H9 (cell line): ENCODE measurements at regions not wholly inside any gene's neighbourhood (a gene's known extent, or its start where the extent isn't known, plus 50 kb on each side); places are given as distances from the start of the nearest gene placed in this dataset.

Experiments used
- DNase-seq: peaks from one replicate; pipeline ENCODE4 v3.0.0-alpha.2; 2017
- H2AFZ ChIP-seq: one replicate; pipeline ENCODE4 v1.6.1; 2013; ENCODE audit warnings: mild to moderate bottlenecking, low read length, control low read depth, moderate library complexity
- H2AK5ac ChIP-seq: 2 replicates; pipeline ENCODE4 v1.6.1; 2013; ENCODE audit warnings: low read length, control low read depth, mixed read lengths; ENCODE audit not compliant: insufficient read length
- H2BK120ac ChIP-seq: one replicate; pipeline ENCODE4 v1.6.1; 2013; ENCODE audit warnings: low read depth, mild to moderate bottlenecking, low read length, control low read depth, inconsistent platforms; ENCODE audit not compliant: poor library complexity, severe bottlenecking
- H2BK12ac ChIP-seq: 2 replicates; pipeline ENCODE4 v1.6.1; 2013; ENCODE audit warnings: low read length, control low read depth, mixed read lengths, low read depth; ENCODE audit not compliant: insufficient read length
- H2BK15ac ChIP-seq: 2 replicates; pipeline ENCODE4 v1.6.1; 2013; ENCODE audit warnings: low read depth, low read length, control low read depth
- H2BK20ac ChIP-seq: one replicate; pipeline ENCODE4 v1.6.1; 2013; ENCODE audit warnings: low read depth, mild to moderate bottlenecking, low read length, control low read depth, inconsistent platforms; ENCODE audit not compliant: poor library complexity, severe bottlenecking
- H2BK5ac ChIP-seq: 2 replicates; pipeline ENCODE4 v1.6.1; 2013; ENCODE audit warnings: low read length, control low read depth, mixed read lengths; ENCODE audit not compliant: insufficient read length
- H3K14ac ChIP-seq: 2 replicates; pipeline ENCODE4 v1.6.1; 2013; ENCODE audit warnings: low read length, control low read depth; ENCODE audit not compliant: insufficient read depth
- H3K18ac ChIP-seq: 2 replicates; pipeline ENCODE4 v1.6.1; 2013; ENCODE audit warnings: low read depth, mild to moderate bottlenecking, mixed read lengths, low read length, control low read depth; ENCODE audit not compliant: insufficient read length
- H3K23ac ChIP-seq: 2 replicates; pipeline ENCODE4 v1.6.1; 2013; ENCODE audit warnings: low read length, control low read depth, mixed read lengths, low read depth; ENCODE audit not compliant: insufficient read length
- H3K23me2 ChIP-seq: 2 replicates; pipeline ENCODE4 v1.6.1; 2013; ENCODE audit warnings: low read depth, mild to moderate bottlenecking, mixed read lengths, low read length, control low read depth; ENCODE audit not compliant: insufficient read length, poor library complexity, severe bottlenecking
- H3K27ac ChIP-seq: 2 replicates; pipeline ENCODE4 v1.5.1; 2013; ENCODE audit warnings: low read length, control low read depth, mixed read lengths, low read depth; ENCODE audit not compliant: insufficient read length
- H3K27me3 ChIP-seq: 2 replicates; pipeline ENCODE4 v1.6.1; 2013; ENCODE audit warnings: low read length, control low read depth, inconsistent platforms; ENCODE audit not compliant: insufficient read depth
- H3K4ac ChIP-seq: 2 replicates; pipeline ENCODE4 v1.6.1; 2013; ENCODE audit warnings: low read depth, mild to moderate bottlenecking, control low read depth, inconsistent platforms, low read length, moderate library complexity
- H3K4me1 ChIP-seq: 2 replicates; pipeline ENCODE4 v1.6.1; 2013; ENCODE audit warnings: low read length, control low read depth, inconsistent platforms; ENCODE audit not compliant: insufficient read depth
- H3K4me2 ChIP-seq: 2 replicates; pipeline ENCODE4 v1.6.1; 2013; ENCODE audit warnings: low read length, control low read depth, mixed read lengths; ENCODE audit not compliant: insufficient read length, insufficient read depth
- H3K56ac ChIP-seq: 2 replicates; pipeline ENCODE4 v1.6.1; 2013; ENCODE audit warnings: low read depth, mild to moderate bottlenecking, mixed read lengths, low read length, control low read depth; ENCODE audit not compliant: insufficient read length
- H3K79me1 ChIP-seq: 2 replicates; pipeline ENCODE4 v1.6.1; 2013; ENCODE audit warnings: low read depth, mild to moderate bottlenecking, moderate library complexity, low read length, control low read depth, inconsistent platforms; ENCODE audit not compliant: insufficient read depth, poor library complexity, severe bottlenecking
- H3K79me2 ChIP-seq: 2 replicates; pipeline ENCODE4 v1.6.1; 2013; ENCODE audit warnings: low read length, control low read depth, inconsistent platforms; ENCODE audit not compliant: insufficient read depth
- H3K9ac ChIP-seq: 2 replicates; pipeline ENCODE4 v1.6.1; 2013; ENCODE audit warnings: low read length, control low read depth, mixed read lengths; ENCODE audit not compliant: insufficient read length; ENCODE audit errors: extremely low read depth
- H3K9me3 ChIP-seq: one replicate; pipeline ENCODE4 v1.6.1; 2013; ENCODE audit warnings: low read depth, low read length, inconsistent platforms; ENCODE audit not compliant: control insufficient read depth
- H3T11ph ChIP-seq: one replicate; pipeline ENCODE4 v1.6.1; 2013; ENCODE audit warnings: mild to moderate bottlenecking, low read length, control low read depth, inconsistent platforms
- H4K20me1 ChIP-seq: one replicate; pipeline ENCODE4 v1.6.1; 2013; ENCODE audit not compliant: control insufficient read depth, insufficient read length, insufficient read depth
- H4K5ac ChIP-seq: 2 replicates; pipeline ENCODE4 v1.6.1; 2013; ENCODE audit warnings: low read depth, mild to moderate bottlenecking, mixed read lengths, low read length, control low read depth; ENCODE audit not compliant: insufficient read length
- H4K8ac ChIP-seq: replicated peaks from 2 replicates; pipeline ENCODE4 v1.6.1; 2013; ENCODE audit warnings: low read length, control low read depth, mixed read lengths, low read depth; ENCODE audit not compliant: insufficient read length
- H4K91ac ChIP-seq: 2 replicates; pipeline ENCODE4 v1.6.1; 2013; ENCODE audit warnings: low read depth, mild to moderate bottlenecking, moderate library complexity, mixed read lengths, low read length, control low read depth; ENCODE audit not compliant: insufficient read length
- H3K27ac Mint-ChIP-seq, 3 experiments: 2 replicates in 2 of 3; 3 replicates in 1 of 3; pipeline ENCODE4 v1.8.0; 2020 to 2021; ENCODE audit warnings: mixed read lengths in 3 of 3, mild to moderate bottlenecking in 1 of 3, moderate library complexity in 1 of 3
- H3K27me3 Mint-ChIP-seq: 2 replicates; pipeline ENCODE4 v1.8.0; 2021; ENCODE audit warnings: low read depth, mild to moderate bottlenecking, moderate library complexity, mixed read lengths
- H3K36me3 Mint-ChIP-seq, 3 experiments: 2 replicates in 2 of 3; 3 replicates in 1 of 3; pipeline ENCODE4 v1.8.0; 2020 to 2021; ENCODE audit warnings: low read depth in 3 of 3, mixed read lengths in 3 of 3; ENCODE audit not compliant: insufficient read depth in 1 of 3
- H3K4me1 Mint-ChIP-seq, 2 experiments: 2 replicates each; pipeline ENCODE4 v1.8.0; 2020; ENCODE audit warnings: mixed read lengths in 2 of 2
- H3K4me3 Mint-ChIP-seq, 2 experiments: 2 replicates in 1 of 2; 3 replicates in 1 of 2; pipeline ENCODE4 v1.8.0; 2020 to 2021; ENCODE audit warnings: mild to moderate bottlenecking in 2 of 2, mixed read lengths in 2 of 2, moderate library complexity in 1 of 2
- H3K9me3 Mint-ChIP-seq, 2 experiments: 2 replicates in 1 of 2; 3 replicates in 1 of 2; pipeline ENCODE4 v1.8.0; 2020; ENCODE audit warnings: mild to moderate bottlenecking in 2 of 2, mixed read lengths in 2 of 2, moderate library complexity in 1 of 2
- WGBS: extraction: QIAGEN DNeasy Blood & Tissue Kit; methylation state at CpG from one replicate; pipeline ENCODE4 v1.1.7; 2013; ENCODE audit warnings: missing lambda C conversion rate, low lambda C conversion rate, mixed read lengths; ENCODE audit not compliant: insufficient read length; ENCODE audit errors: extremely low coverage; 5-methylcytosine and 5-hydroxymethylcytosine counted together
- TF ChIP-seq, protein P1 (sequence below): fragments of 200-600 bp; sonication (generic); conservative IDR thresholded peaks from 3 replicates; pipeline ENCODE4 v1.8.0; 2021; ENCODE audit warnings: antibody characterized with exemption, mild to moderate bottlenecking

DNA sequence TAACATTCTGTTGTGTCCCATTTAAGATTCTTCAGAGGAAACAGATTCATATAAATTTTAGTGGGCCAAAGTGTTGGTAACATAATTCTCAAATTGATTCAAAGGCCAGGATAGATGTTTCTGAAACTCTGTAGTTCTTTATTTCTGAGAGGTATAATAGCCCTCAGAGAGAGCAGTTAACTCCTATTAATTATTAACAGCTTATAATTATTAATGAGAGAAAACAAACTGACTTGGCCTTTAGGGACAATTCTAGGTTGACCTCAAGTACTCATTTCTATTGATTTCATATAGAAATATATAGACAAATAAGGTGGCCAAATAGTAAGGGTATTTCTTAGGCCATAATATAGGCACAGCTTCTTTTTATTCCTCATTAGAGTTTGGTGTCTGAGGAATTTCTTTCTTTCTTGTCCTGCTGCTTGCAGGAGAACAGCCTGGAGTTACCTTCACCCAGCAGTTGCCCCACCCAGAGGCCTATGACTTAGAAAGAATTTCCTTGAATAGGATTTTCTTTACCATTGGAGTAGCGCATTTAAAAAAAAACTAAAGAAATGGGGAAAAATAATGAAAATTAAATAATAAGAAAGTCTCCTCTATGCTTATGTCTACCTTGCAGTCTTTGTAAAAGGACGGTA, 1430.1 kb upstream of the SPRY2 start:
- no peak for DNase-seq
- H3K27ac Mint-ChIP-seq = no peak overlapping the region
- no CpG with 5 or more reads among the region's 2 CpGs for WGBS

More for the DNA sequence above, 1430.1 kb upstream of the SPRY2 start:
- no peak overlapping the region for H3K9ac ChIP-seq
- H3K4ac ChIP-seq = no peak overlapping the region
- H3K4me1 ChIP-seq = no peaks in the 10 kb centered on the region; the same call in 1 of the 2 replicates
- H2BK15ac ChIP-seq = no peak overlapping the region
- H3T11ph ChIP-seq = no peak overlapping the region
- no peak overlapping the region for H3K23ac ChIP-seq
- H3K79me2 ChIP-seq = no peaks in the 10 kb centered on the region
- no peak overlapping the region for H2AFZ ChIP-seq
- H3K23me2 ChIP-seq = no peaks in the 10 kb centered on the region
- no peak overlapping the region for H2AK5ac ChIP-seq
- Mint-ChIP-seq H3K27me3 (no peaks in the 10 kb centered on the region), H3K4me1 (peaks cover 13 to 19% of the 10 kb centered on the region in 2 experiments), H3K4me3 (no peak overlapping the region), H3K36me3 (no peaks in the 10 kb centered on the region), H3K9me3 (no peaks in the 10 kb centered on the region; a peak in 1 of 5 replicates)
- H3K14ac ChIP-seq = no peak overlapping the region
- no peak overlapping the region for H4K5ac ChIP-seq
- TF ChIP-seq, protein P1, sequence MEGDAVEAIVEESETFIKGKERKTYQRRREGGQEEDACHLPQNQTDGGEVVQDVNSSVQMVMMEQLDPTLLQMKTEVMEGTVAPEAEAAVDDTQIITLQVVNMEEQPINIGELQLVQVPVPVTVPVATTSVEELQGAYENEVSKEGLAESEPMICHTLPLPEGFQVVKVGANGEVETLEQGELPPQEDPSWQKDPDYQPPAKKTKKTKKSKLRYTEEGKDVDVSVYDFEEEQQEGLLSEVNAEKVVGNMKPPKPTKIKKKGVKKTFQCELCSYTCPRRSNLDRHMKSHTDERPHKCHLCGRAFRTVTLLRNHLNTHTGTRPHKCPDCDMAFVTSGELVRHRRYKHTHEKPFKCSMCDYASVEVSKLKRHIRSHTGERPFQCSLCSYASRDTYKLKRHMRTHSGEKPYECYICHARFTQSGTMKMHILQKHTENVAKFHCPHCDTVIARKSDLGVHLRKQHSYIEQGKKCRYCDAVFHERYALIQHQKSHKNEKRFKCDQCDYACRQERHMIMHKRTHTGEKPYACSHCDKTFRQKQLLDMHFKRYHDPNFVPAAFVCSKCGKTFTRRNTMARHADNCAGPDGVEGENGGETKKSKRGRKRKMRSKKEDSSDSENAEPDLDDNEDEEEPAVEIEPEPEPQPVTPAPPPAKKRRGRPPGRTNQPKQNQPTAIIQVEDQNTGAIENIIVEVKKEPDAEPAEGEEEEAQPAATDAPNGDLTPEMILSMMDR = no peak
- H3K18ac ChIP-seq = no peak overlapping the region
- no peak overlapping the region for H2BK20ac ChIP-seq
- H2BK120ac ChIP-seq = no peak overlapping the region
- H4K91ac ChIP-seq = no peak overlapping the region
- no peaks in the 10 kb centered on the region for H3K79me1 ChIP-seq
- no peak overlapping the region for H2BK12ac ChIP-seq
- H3K9me3 ChIP-seq = no peaks in the 10 kb centered on the region
- no peak overlapping the region for H4K8ac ChIP-seq
- no peak overlapping the region for H2BK5ac ChIP-seq
- no peak overlapping the region for H3K56ac ChIP-seq
- H3K4me2 ChIP-seq = no peak overlapping the region
- H4K20me1 ChIP-seq = no peaks in the 10 kb centered on the region
- no peaks in the 10 kb centered on the region for H3K27me3 ChIP-seq
- no peak overlapping the region for H3K27ac ChIP-seq
